ENCODE measurements at regions not wholly inside any gene's neighbourhood (a gene's known extent, or its start where the extent isn't known, plus 50 kb on each side); places are given as distances from the start of the nearest gene placed in this dataset.

DNA sequence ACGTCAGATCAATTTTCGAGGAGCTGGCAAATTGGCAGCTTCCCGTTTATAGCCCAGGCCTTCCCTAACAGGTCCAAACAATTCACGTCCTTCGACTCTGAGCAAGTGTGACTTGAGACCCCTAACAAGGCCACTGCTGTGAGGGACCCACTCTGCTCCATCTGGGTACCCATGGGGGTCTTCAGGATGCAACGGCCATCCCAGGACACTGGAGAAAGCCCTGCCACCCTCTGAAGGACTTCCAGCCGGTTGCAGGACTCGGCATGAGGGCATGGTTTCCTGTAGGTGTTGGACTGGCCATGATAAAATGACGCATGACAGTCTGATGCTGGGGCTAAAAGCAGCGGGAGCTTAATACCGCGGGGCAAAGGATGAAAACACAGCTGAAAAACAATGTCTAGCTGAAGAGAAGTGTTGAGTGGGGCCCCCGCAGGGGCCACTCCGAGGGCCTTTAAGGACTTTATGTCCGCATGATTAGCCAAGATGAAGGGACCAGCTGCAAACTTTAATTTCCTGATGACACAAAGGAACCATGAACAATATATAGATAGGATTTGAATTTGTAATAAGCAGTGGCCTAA lies 113.3 kb upstream of the ZNF521 start:
- H3K27me3 ChIP-seq (ENCODE audit: insufficient read depth, low read length, poor library complexity) = no peaks in the 10 kb centered on the region
- no peak overlapping the region for H3K9ac ChIP-seq (ENCODE audit: low read depth, low read length)
- H3K4me2 ChIP-seq (ENCODE audit: insufficient read depth, low read length) = no peak overlapping the region
- no peaks in the 10 kb centered on the region for H3K4me1 ChIP-seq (ENCODE audit: insufficient read depth, low read length)
- no peaks in the 10 kb centered on the region for H3K79me2 ChIP-seq (ENCODE audit: insufficient read depth, low read length)
- H3K36me3 ChIP-seq (ENCODE audit: insufficient read depth, low read length) = no peaks in the 10 kb centered on the region
- TF ChIP-seq, protein P1, sequence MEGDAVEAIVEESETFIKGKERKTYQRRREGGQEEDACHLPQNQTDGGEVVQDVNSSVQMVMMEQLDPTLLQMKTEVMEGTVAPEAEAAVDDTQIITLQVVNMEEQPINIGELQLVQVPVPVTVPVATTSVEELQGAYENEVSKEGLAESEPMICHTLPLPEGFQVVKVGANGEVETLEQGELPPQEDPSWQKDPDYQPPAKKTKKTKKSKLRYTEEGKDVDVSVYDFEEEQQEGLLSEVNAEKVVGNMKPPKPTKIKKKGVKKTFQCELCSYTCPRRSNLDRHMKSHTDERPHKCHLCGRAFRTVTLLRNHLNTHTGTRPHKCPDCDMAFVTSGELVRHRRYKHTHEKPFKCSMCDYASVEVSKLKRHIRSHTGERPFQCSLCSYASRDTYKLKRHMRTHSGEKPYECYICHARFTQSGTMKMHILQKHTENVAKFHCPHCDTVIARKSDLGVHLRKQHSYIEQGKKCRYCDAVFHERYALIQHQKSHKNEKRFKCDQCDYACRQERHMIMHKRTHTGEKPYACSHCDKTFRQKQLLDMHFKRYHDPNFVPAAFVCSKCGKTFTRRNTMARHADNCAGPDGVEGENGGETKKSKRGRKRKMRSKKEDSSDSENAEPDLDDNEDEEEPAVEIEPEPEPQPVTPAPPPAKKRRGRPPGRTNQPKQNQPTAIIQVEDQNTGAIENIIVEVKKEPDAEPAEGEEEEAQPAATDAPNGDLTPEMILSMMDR (IDR thresholded peaks at IDR 0.05; ENCODE audit: borderline replicate concordance, extremely low read depth, low read length, poor library complexity, severe bottlenecking) = no peak
- no peak for TF ChIP-seq EZH2 (IDR thresholded peaks at IDR 0.05; ENCODE audit: borderline replicate concordance, low read depth, low read length, severe bottlenecking)
- DNase-seq = no peak
- no peak overlapping the region for H2AFZ ChIP-seq (ENCODE audit: low read depth, low read length)
- H3K4me3 ChIP-seq (ENCODE audit: low read depth in 1 of 2, low read length in 2 of 2) = no peak overlapping the region
- no peaks in the 10 kb centered on the region for H3K9me3 ChIP-seq (ENCODE audit: insufficient read depth, low read length, severe bottlenecking)
- no peak overlapping the region for H3K27ac ChIP-seq (ENCODE audit: low read length)
- no peaks in the 10 kb centered on the region for H4K20me1 ChIP-seq (ENCODE audit: insufficient read depth, low read length)
- no peak for ATAC-seq (ENCODE audit: insufficient read depth, low read depth)

DNA sequence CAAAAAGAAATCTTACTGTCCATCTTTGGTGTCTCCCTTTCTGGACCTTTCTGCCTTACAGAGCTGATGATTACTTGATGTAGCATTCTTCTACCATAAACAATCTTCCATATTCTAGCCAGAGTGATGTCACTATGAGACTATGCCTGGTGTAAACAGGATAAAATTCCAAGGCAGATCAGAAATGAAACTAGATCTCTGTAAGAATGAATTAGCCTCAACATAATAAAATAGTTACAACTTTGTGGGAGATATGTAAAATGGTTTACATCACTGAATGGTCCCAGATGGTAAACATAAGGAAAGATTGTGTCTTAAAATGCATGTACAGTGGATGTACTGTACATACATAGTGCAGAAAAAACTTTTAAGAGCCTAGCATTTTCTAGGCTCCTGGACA lies 112.3 kb upstream of the ZNF521 start:
- Histone ChIP-seq H3K27ac (ENCODE audit: low read length) (no peak overlapping the region), H3K4me1 (ENCODE audit: insufficient read depth, low read length) (no peaks in the 10 kb centered on the region), H2AFZ (ENCODE audit: low read depth, low read length) (no peak overlapping the region), H3K9ac (ENCODE audit: low read depth, low read length) (no peak overlapping the region), H3K4me2 (ENCODE audit: insufficient read depth, low read length) (no peak overlapping the region), H3K36me3 (ENCODE audit: insufficient read depth, low read length) (no peaks in the 10 kb centered on the region), H3K27me3 (ENCODE audit: insufficient read depth, low read length, poor library complexity) (no peaks in the 10 kb centered on the region), H4K20me1 (ENCODE audit: insufficient read depth, low read length) (no peaks in the 10 kb centered on the region), H3K79me2 (ENCODE audit: insufficient read depth, low read length) (no peaks in the 10 kb centered on the region), H3K4me3 (ENCODE audit: low read depth in 1 of 2, low read length in 2 of 2) (no peak overlapping the region), H3K9me3 (ENCODE audit: insufficient read depth, low read length, severe bottlenecking) (no peaks in the 10 kb centered on the region)
- ATAC-seq (ENCODE audit: insufficient read depth, low read depth) (no peak), DNase-seq (no peak)
- TF ChIP-seq, protein P1 (IDR thresholded peaks at IDR 0.05; ENCODE audit: borderline replicate concordance, extremely low read depth, low read length, poor library complexity, severe bottlenecking) = no peak
- no peak for TF ChIP-seq EZH2 (IDR thresholded peaks at IDR 0.05; ENCODE audit: borderline replicate concordance, low read depth, low read length, severe bottlenecking)

DNA sequence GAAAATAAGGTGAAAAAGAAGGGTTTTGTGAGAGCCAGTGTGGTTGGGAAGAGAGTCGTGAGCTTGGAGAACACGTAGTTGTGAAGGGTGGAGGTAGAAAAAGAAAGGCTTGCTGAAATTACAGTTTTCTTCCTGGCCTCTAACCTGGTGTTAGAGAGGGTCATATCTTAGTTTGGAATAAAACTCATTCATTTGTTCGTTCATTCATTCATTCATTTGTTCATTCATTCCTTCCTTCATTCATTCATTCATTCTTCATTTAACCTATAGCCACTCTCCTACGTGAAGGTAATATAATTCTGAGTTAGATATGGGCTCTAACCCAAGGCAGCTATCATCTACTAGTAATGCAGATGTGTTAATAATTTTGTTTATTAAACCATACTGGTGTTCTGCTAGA lies 111.8 kb upstream of the ZNF521 start:
- ATAC-seq (ENCODE audit: insufficient read depth, low read depth) (no peak), DNase-seq (no peak)
- Histone ChIP-seq H4K20me1 (ENCODE audit: insufficient read depth, low read length) (no peaks in the 10 kb centered on the region), H3K9ac (ENCODE audit: low read depth, low read length) (no peak overlapping the region), H3K27ac (ENCODE audit: low read length) (no peak overlapping the region), H3K27me3 (ENCODE audit: insufficient read depth, low read length, poor library complexity) (no peaks in the 10 kb centered on the region), H3K4me1 (ENCODE audit: insufficient read depth, low read length) (no peaks in the 10 kb centered on the region), H3K4me2 (ENCODE audit: insufficient read depth, low read length) (no peak overlapping the region), H3K4me3 (ENCODE audit: low read depth in 1 of 2, low read length in 2 of 2) (no peak overlapping the region), H3K9me3 (ENCODE audit: insufficient read depth, low read length, severe bottlenecking) (no peaks in the 10 kb centered on the region), H3K36me3 (ENCODE audit: insufficient read depth, low read length) (no peaks in the 10 kb centered on the region), H3K79me2 (ENCODE audit: insufficient read depth, low read length) (no peaks in the 10 kb centered on the region), H2AFZ (ENCODE audit: low read depth, low read length) (no peak overlapping the region)
- no peak for TF ChIP-seq EZH2 (IDR thresholded peaks at IDR 0.05; ENCODE audit: borderline replicate concordance, low read depth, low read length, severe bottlenecking)
- TF ChIP-seq, protein P1 (IDR thresholded peaks at IDR 0.05; ENCODE audit: borderline replicate concordance, extremely low read depth, low read length, poor library complexity, severe bottlenecking) = no peak

DNA sequence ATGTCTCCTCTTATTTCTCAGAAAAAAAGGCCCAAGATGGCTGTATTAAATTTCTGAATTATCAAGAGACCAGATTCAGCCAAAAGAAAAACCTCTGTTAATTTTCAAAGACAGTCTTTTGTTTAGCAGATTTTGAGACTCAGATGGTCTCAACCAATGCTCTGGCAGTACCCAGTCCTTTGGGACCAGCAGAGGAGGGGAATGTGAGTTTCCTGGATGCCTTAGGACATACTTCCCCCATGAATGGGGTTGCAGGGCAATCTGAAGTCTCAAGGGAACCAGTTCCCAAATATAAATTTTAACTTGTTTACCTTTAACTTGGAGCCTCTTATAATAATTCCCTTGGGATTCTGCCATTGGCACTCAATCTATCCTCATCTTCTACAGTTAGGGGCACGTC lies 107.8 kb upstream of the ZNF521 start:
- no peaks in the 10 kb centered on the region for H3K4me1 ChIP-seq (ENCODE audit: insufficient read depth, low read length)
- no peak overlapping the region for H2AFZ ChIP-seq (ENCODE audit: low read depth, low read length)
- no peaks in the 10 kb centered on the region for H3K36me3 ChIP-seq (ENCODE audit: insufficient read depth, low read length)
- H3K27me3 ChIP-seq (ENCODE audit: insufficient read depth, low read length, poor library complexity) = no peaks in the 10 kb centered on the region
- no peak for ATAC-seq (ENCODE audit: insufficient read depth, low read depth)
- no peak overlapping the region for H3K4me2 ChIP-seq (ENCODE audit: insufficient read depth, low read length)
- DNase-seq = no peak
- no peaks in the 10 kb centered on the region for H4K20me1 ChIP-seq (ENCODE audit: insufficient read depth, low read length)
- H3K9ac ChIP-seq (ENCODE audit: low read depth, low read length) = no peak overlapping the region
- no peaks in the 10 kb centered on the region for H3K79me2 ChIP-seq (ENCODE audit: insufficient read depth, low read length)
- H3K27ac ChIP-seq (ENCODE audit: low read length) = no peak overlapping the region
- H3K9me3 ChIP-seq (ENCODE audit: insufficient read depth, low read length, severe bottlenecking) = no peaks in the 10 kb centered on the region
- no peak overlapping the region for H3K4me3 ChIP-seq (ENCODE audit: low read depth in 1 of 2, low read length in 2 of 2)
- TF ChIP-seq, protein P1 (IDR thresholded peaks at IDR 0.05; ENCODE audit: borderline replicate concordance, extremely low read depth, low read length, poor library complexity, severe bottlenecking) = no peak
- TF ChIP-seq EZH2 (IDR thresholded peaks at IDR 0.05; ENCODE audit: borderline replicate concordance, low read depth, low read length, severe bottlenecking) = no peak
